NCI-H146 treated with DMSO at 0.1 percent for 48 hours (cell line): ENCODE measurements at regions not wholly inside any gene's neighbourhood (a gene's known extent, or its start where the extent isn't known, plus 50 kb on each side); places are given as distances from the start of the nearest gene placed in this dataset.

Experiments used
- DNase-seq: peaks from one replicate; lab custom pipeline; 2025; ENCODE audit not compliant: unreplicated experiment; lab: John Stamatoyannopoulos, UW

GRCh38 chr13:73421310-73421912 lies 362.6 kb downstream of the KLF5 start:
- no peak for DNase-seq

- no peak for DNase-seq
Measured at GRCh38 chr13:73419186-73419585, 360.4 kb downstream of the KLF5 start.

GRCh38 chr13:73417012-73417615 lies 358.3 kb downstream of the KLF5 start:
- DNase-seq: peak; percentile 25

- DNase-seq: no peak
Measured at GRCh38 chr13:73416093-73416492, 357.3 kb downstream of the KLF5 start.

GRCh38 chr13:73413656-73414055 lies 354.9 kb downstream of the KLF5 start:
- no peak for DNase-seq

- DNase-seq: no peak
Measured at GRCh38 chr13:73412933-73413332, 354.1 kb downstream of the KLF5 start.

GRCh38 chr13:73411067-73411809 lies 352.4 kb downstream of the KLF5 start:
- no peak for DNase-seq

- DNase-seq: no peak
Measured at GRCh38 chr13:73406454-73406853, 347.6 kb downstream of the KLF5 start.

GRCh38 chr13:73404581-73404980 lies 345.8 kb downstream of the KLF5 start:
- no peak for DNase-seq

- no peak for DNase-seq
Measured at GRCh38 chr13:73403355-73404120, 344.7 kb downstream of the KLF5 start.

GRCh38 chr13:73401769-73402168 lies 343.0 kb downstream of the KLF5 start:
- no peak for DNase-seq

- no peak for DNase-seq
Measured at GRCh38 chr13:73399347-73400216, 340.8 kb downstream of the KLF5 start.

- no peak for DNase-seq
Measured at GRCh38 chr13:73397496-73398305, 338.9 kb downstream of the KLF5 start.

GRCh38 chr13:73394066-73394465 lies 335.3 kb downstream of the KLF5 start:
- DNase-seq: no peak

GRCh38 chr13:73390100-73390499 lies 331.3 kb downstream of the KLF5 start:
- no peak for DNase-seq

- no peak for DNase-seq
Measured at GRCh38 chr13:73388586-73388985, 329.8 kb downstream of the KLF5 start.

GRCh38 chr13:73387318-73387717 lies 328.5 kb downstream of the KLF5 start:
- DNase-seq: no peak

GRCh38 chr13:73385848-73386247 lies 327.0 kb downstream of the KLF5 start:
- no peak for DNase-seq

- DNase-seq: no peak
Measured at GRCh38 chr13:73372666-73373627, 314.1 kb downstream of the KLF5 start.
